Mesenchymal stem cell (in vitro differentiated cells and primary cell): ENCODE measurements at regions not wholly inside any gene's neighbourhood (a gene's known extent, or its start where the extent isn't known, plus 50 kb on each side); places are given as distances from the start of the nearest gene placed in this dataset.

ENCODE experiments used
- DNase-seq: peaks from one replicate; pipeline ENCODE4 v3.0.0-alpha.2; 2013
- H2AFZ ChIP-seq: one replicate; pipeline ENCODE4 v1.6.1; 2013; ENCODE audit warnings: low read depth, mild to moderate bottlenecking, control low read depth, inconsistent platforms, low read length, moderate library complexity
- H2AK5ac ChIP-seq: 2 replicates; pipeline ENCODE4 v1.6.1; 2013; ENCODE audit warnings: low read length, moderate library complexity, mild to moderate bottlenecking, inconsistent platforms; ENCODE audit not compliant: severe bottlenecking
- H2BK120ac ChIP-seq: one replicate; pipeline ENCODE4 v1.6.1; 2013; ENCODE audit warnings: low read depth, mild to moderate bottlenecking, inconsistent platforms, low read length, moderate library complexity
- H2BK12ac ChIP-seq, 2 experiments: one replicate each; pipeline ENCODE4 v1.6.1; 2013; ENCODE audit warnings: inconsistent platforms in 2 of 2, low read length in 2 of 2, mild to moderate bottlenecking in 2 of 2, moderate library complexity in 2 of 2, control low read depth in 1 of 2
- H2BK15ac ChIP-seq: one replicate; pipeline ENCODE4 v1.6.1; 2013; ENCODE audit warnings: mild to moderate bottlenecking, low read depth, inconsistent platforms; ENCODE audit not compliant: poor library complexity, severe bottlenecking
- H2BK5ac ChIP-seq: 2 replicates; pipeline ENCODE4 v1.6.1; 2013; ENCODE audit warnings: low read depth, mild to moderate bottlenecking, low read length, control low read depth, inconsistent platforms; ENCODE audit not compliant: poor library complexity, severe bottlenecking
- H3K14ac ChIP-seq, 2 experiments: one replicate each; pipeline ENCODE4 v1.6.1; 2013; ENCODE audit warnings: inconsistent platforms in 2 of 2, low read length in 2 of 2, control low read depth in 1 of 2, mild to moderate bottlenecking in 1 of 2, moderate library complexity in 1 of 2
- H3K18ac ChIP-seq, 2 experiments: one replicate each; pipeline ENCODE4 v1.6.1; 2013; ENCODE audit warnings: inconsistent platforms in 2 of 2, low read length in 2 of 2, control low read depth in 1 of 2, low read depth in 1 of 2, mild to moderate bottlenecking in 1 of 2
- H3K23ac ChIP-seq, 2 experiments: one replicate each; pipeline ENCODE4 v1.6.1; 2013; ENCODE audit warnings: inconsistent platforms in 2 of 2, low read length in 2 of 2, mild to moderate bottlenecking in 2 of 2, moderate library complexity in 2 of 2, control low read depth in 1 of 2
- H3K27ac ChIP-seq: 2 replicates; pipeline ENCODE4 v1.5.1; 2013; ENCODE audit warnings: mild to moderate bottlenecking, moderate library complexity, low read length, control low read depth, inconsistent platforms; ENCODE audit not compliant: poor library complexity, severe bottlenecking
- H3K27me3 ChIP-seq, 2 experiments: 2 replicates each; pipeline versions ENCODE4 v1.6.1 to v1.7.0; 2013; ENCODE audit warnings: low read length in 2 of 2, mild to moderate bottlenecking in 2 of 2, moderate library complexity in 2 of 2, control low read depth in 1 of 2, inconsistent platforms in 1 of 2; ENCODE audit not compliant: control insufficient read depth in 1 of 2, insufficient read depth in 1 of 2
- H3K36me3 ChIP-seq, 2 experiments: 2 replicates each; pipeline versions ENCODE4 v1.6.1 to v1.7.0; 2013; ENCODE audit warnings: low read length in 2 of 2, control low read depth in 1 of 2, inconsistent platforms in 1 of 2, low read depth in 1 of 2, mild to moderate bottlenecking in 1 of 2; ENCODE audit not compliant: insufficient read depth in 2 of 2, control insufficient read depth in 1 of 2
- H3K4ac ChIP-seq, 2 experiments: one replicate each; pipeline ENCODE4 v1.6.1; 2013; ENCODE audit warnings: inconsistent platforms in 2 of 2, low read length in 2 of 2, mild to moderate bottlenecking in 2 of 2, moderate library complexity in 2 of 2, control low read depth in 1 of 2, low read depth in 1 of 2
- H3K4me1 ChIP-seq: 2 replicates; pipeline ENCODE4 v1.6.1; 2013; ENCODE audit warnings: low read depth, low read length, control low read depth; ENCODE audit not compliant: control insufficient read depth, insufficient read depth
- H3K4me2 ChIP-seq: 2 replicates; pipeline ENCODE4 v1.6.1; 2013; ENCODE audit warnings: low read length, mild to moderate bottlenecking, inconsistent platforms; ENCODE audit not compliant: poor library complexity, severe bottlenecking
- H3K4me3 ChIP-seq, 2 experiments: 2 replicates each; pipeline versions ENCODE4 v1.5.1 to v1.7.0; 2013; ENCODE audit warnings: low read length in 2 of 2, mild to moderate bottlenecking in 2 of 2, control low read depth in 1 of 2, low read depth in 1 of 2; ENCODE audit not compliant: insufficient read depth in 1 of 2
- H3K79me1 ChIP-seq: replicated peaks from 2 replicates; pipeline ENCODE4 v1.6.1; 2013; ENCODE audit warnings: mild to moderate bottlenecking, control low read depth, low read length, inconsistent platforms; ENCODE audit not compliant: poor library complexity, severe bottlenecking
- H3K9ac ChIP-seq: 2 replicates; pipeline ENCODE4 v1.7.0; 2013; ENCODE audit warnings: mild to moderate bottlenecking, low read length, moderate library complexity
- H3K9me3 ChIP-seq: 2 replicates; pipeline ENCODE4 v1.7.0; 2013; ENCODE audit warnings: mild to moderate bottlenecking, low read length; ENCODE audit not compliant: control insufficient read depth
- H4K8ac ChIP-seq: one replicate; pipeline ENCODE4 v1.6.1; 2013; ENCODE audit warnings: inconsistent platforms, mild to moderate bottlenecking, low read length, moderate library complexity
- H4K91ac ChIP-seq: one replicate; pipeline ENCODE4 v1.6.1; 2013; ENCODE audit warnings: mild to moderate bottlenecking, low read length, inconsistent platforms
- WGBS: methylation state at CpG from one replicate; pipeline ENCODE4 v1.1.7; 2013; ENCODE audit warnings: mixed read lengths; 5-methylcytosine and 5-hydroxymethylcytosine counted together

- no peak overlapping the region for H2AFZ ChIP-seq
- H3K36me3 ChIP-seq: no peaks in the 10 kb centered on the region
- peaks cover 5% of the 10 kb centered on the region for H3K9me3 ChIP-seq
- H3K23ac ChIP-seq: no peak overlapping the region
- no peak overlapping the region for H3K14ac ChIP-seq
- no peak overlapping the region for H3K18ac ChIP-seq
- no CpG with 5 or more reads among the region's 5 CpGs for WGBS
- H4K8ac ChIP-seq: no peak overlapping the region
- no peak overlapping the region for H3K9ac ChIP-seq
- H2BK15ac ChIP-seq: no peak overlapping the region
- H2BK12ac ChIP-seq: no peak overlapping the region
- DNase-seq: no peak
- H3K79me1 ChIP-seq: no peaks in the 10 kb centered on the region
- no peak overlapping the region for H3K4me3 ChIP-seq
- H4K91ac ChIP-seq: no peak overlapping the region
- H3K27ac ChIP-seq: no peak overlapping the region
- H2AK5ac ChIP-seq: no peak overlapping the region
- H3K4me1 ChIP-seq: no peaks in the 10 kb centered on the region
- H2BK5ac ChIP-seq: no peak overlapping the region
- H3K27me3 ChIP-seq: no peaks in the 10 kb centered on the region
- H3K4me2 ChIP-seq: no peak overlapping the region
- no peak overlapping the region for H2BK120ac ChIP-seq
- H3K4ac ChIP-seq: no peak overlapping the region
Measured at GRCh38 chr2:184507254-184507653, 91.1 kb upstream of the ZNF804A start.

- Histone ChIP-seq H3K9ac (no peak overlapping the region), H2BK15ac (no peak overlapping the region), H2BK120ac (no peak overlapping the region), H3K14ac (no peak overlapping the region), H2BK12ac (no peak overlapping the region), H3K36me3 (no peaks in the 10 kb centered on the region), H3K27me3 (no peaks in the 10 kb centered on the region), H3K4me1 (no peaks in the 10 kb centered on the region), H3K23ac (no peak overlapping the region), H3K4ac (no peak overlapping the region), H3K4me2 (no peak overlapping the region), H2BK5ac (no peak overlapping the region), H4K8ac (no peak overlapping the region), H3K4me3 (no peak overlapping the region), H3K27ac (no peak overlapping the region), H3K79me1 (no peaks in the 10 kb centered on the region), H4K91ac (no peak overlapping the region), H3K18ac (no peak overlapping the region), H2AK5ac (no peak overlapping the region), H2AFZ (no peak overlapping the region), H3K9me3 (no peaks in the 10 kb centered on the region)
- WGBS: no CpG with 5 or more reads among the region's 1 CpG
- no peak for DNase-seq
Measured at GRCh38 chr2:184517402-184517801, 80.9 kb upstream of the ZNF804A start.

GRCh38 chr2:184520441-184520840, 77.9 kb upstream of the ZNF804A start:
- no peak overlapping the region for H3K4me2 ChIP-seq
- no peak overlapping the region for H4K8ac ChIP-seq
- no peak overlapping the region for H3K27ac ChIP-seq
- no peak overlapping the region for H2BK5ac ChIP-seq
- H3K4me1 ChIP-seq: no peaks in the 10 kb centered on the region
- H2BK12ac ChIP-seq: no peak overlapping the region
- no CpG with 5 or more reads among the region's 1 CpG for WGBS
- no peak overlapping the region for H3K4me3 ChIP-seq
- H2AK5ac ChIP-seq: no peak overlapping the region
- no peak overlapping the region for H3K18ac ChIP-seq
- DNase-seq: no peak
- no peaks in the 10 kb centered on the region for H3K79me1 ChIP-seq
- no peak overlapping the region for H2AFZ ChIP-seq
- H3K23ac ChIP-seq: no peak overlapping the region
- no peak overlapping the region for H3K14ac ChIP-seq
- H3K9ac ChIP-seq: no peak overlapping the region
- H3K27me3 ChIP-seq: no peaks in the 10 kb centered on the region
- no peaks in the 10 kb centered on the region for H3K36me3 ChIP-seq
- H2BK15ac ChIP-seq: no peak overlapping the region
- no peak overlapping the region for H3K4ac ChIP-seq
- H4K91ac ChIP-seq: no peak overlapping the region
- peaks cover 6% of the 10 kb centered on the region for H3K9me3 ChIP-seq
- H2BK120ac ChIP-seq: no peak overlapping the region

GRCh38 chr2:184523732-184524131, 74.6 kb upstream of the ZNF804A start:
- Histone ChIP-seq H2BK15ac (no peak overlapping the region), H3K9ac (no peak overlapping the region), H3K4me3 (no peak overlapping the region), H2BK120ac (no peak overlapping the region), H3K23ac (no peak overlapping the region), H4K8ac (no peak overlapping the region), H2BK12ac (no peak overlapping the region), H2AFZ (no peak overlapping the region), H3K4ac (no peak overlapping the region), H3K79me1 (no peaks in the 10 kb centered on the region), H3K4me1 (no peaks in the 10 kb centered on the region), H3K4me2 (no peak overlapping the region), H4K91ac (no peak overlapping the region), H3K27me3 (no peaks in the 10 kb centered on the region), H3K27ac (no peak overlapping the region), H2BK5ac (no peak overlapping the region), H3K9me3 (peaks cover 30% of the 10 kb centered on the region), H2AK5ac (no peak overlapping the region), H3K18ac (no peak overlapping the region), H3K36me3 (no peaks in the 10 kb centered on the region), H3K14ac (no peak overlapping the region)
- WGBS: 87% methylated on average over 11 of the region's 11 CpGs
- DNase-seq: no peak
